ENCODE measurements at regions not wholly inside any gene's neighbourhood (a gene's known extent, or its start where the extent isn't known, plus 50 kb on each side); places are given as distances from the start of the nearest gene placed in this dataset.

GRCh38 chr14:98176892-98177291 is 1095.1 kb downstream of the BCL11B start:
- TF ChIP-seq POLR2A (IDR thresholded peaks at IDR 0.05) (no peak), CTCF (IDR thresholded peaks at IDR 0.05) (no peak)

Data from breast epithelium (tissue), 3 donors.